ENCODE measurements at regions not wholly inside any gene's neighbourhood (a gene's known extent, or its start where the extent isn't known, plus 50 kb on each side); places are given as distances from the start of the nearest gene placed in this dataset.
A peak's percentile ranks its signal among the peaks of the same experiment; 100 is the strongest.

DNA sequence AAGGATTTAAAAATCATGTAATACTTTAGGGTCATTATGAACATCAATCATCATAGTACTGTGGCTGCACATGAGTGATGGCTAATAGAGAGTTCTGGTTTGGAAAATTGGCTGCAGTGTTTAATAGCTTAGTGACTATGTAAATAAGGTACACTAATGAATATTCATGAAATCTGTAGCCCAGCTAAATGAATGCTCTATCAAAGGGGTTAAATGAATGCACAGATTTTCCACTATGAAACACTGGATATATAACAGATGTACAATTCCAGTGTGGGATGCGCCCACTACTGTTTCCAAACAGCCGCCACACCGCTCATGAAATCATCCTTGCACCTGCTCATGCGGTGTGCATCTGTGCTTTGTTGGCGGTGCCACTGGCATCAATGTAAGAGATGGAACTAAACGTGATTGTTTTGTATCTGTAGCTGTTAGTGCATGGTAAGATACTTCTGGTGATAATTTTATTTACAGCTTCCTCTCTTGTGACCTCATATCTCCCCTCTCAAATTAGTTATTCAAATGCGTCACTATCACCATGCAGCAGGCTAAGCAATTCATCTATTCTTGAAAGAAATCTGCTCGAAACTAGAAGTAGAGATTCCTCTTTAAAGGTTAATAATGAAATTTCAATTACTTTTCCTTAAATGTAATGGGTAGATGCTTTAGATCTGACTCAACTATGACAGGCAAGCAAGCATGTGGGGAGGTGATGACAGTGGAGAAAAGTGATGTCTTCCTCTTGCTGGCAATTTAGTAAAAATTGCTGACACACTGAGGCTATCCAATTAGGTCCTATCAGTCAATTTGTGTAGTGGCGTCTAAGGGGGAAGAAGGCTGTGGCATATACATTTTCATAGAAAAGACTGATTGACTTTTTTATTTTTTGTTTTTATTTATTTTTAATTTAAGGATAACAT lies 433.6 kb downstream of the AEBP2 start:
- peak; percentile 30; the same call in 1 of the 3 replicates for ATAC-seq
- no peak for TF ChIP-seq BACH2 (CRISPR knock-in tag; IDR thresholded peaks at IDR 0.05; ENCODE audit: borderline replicate concordance)
- no peak for TF ChIP-seq RARB (CRISPR knock-in tag; IDR thresholded peaks at IDR 0.05)
- TF ChIP-seq PPARA (CRISPR knock-in tag; IDR thresholded peaks at IDR 0.05; ENCODE audit: borderline replicate concordance), result no peak
- no peak for TF ChIP-seq TCF4 (CRISPR knock-in tag; IDR thresholded peaks at IDR 0.05; ENCODE audit: borderline replicate concordance)
- TF ChIP-seq, protein P1, sequence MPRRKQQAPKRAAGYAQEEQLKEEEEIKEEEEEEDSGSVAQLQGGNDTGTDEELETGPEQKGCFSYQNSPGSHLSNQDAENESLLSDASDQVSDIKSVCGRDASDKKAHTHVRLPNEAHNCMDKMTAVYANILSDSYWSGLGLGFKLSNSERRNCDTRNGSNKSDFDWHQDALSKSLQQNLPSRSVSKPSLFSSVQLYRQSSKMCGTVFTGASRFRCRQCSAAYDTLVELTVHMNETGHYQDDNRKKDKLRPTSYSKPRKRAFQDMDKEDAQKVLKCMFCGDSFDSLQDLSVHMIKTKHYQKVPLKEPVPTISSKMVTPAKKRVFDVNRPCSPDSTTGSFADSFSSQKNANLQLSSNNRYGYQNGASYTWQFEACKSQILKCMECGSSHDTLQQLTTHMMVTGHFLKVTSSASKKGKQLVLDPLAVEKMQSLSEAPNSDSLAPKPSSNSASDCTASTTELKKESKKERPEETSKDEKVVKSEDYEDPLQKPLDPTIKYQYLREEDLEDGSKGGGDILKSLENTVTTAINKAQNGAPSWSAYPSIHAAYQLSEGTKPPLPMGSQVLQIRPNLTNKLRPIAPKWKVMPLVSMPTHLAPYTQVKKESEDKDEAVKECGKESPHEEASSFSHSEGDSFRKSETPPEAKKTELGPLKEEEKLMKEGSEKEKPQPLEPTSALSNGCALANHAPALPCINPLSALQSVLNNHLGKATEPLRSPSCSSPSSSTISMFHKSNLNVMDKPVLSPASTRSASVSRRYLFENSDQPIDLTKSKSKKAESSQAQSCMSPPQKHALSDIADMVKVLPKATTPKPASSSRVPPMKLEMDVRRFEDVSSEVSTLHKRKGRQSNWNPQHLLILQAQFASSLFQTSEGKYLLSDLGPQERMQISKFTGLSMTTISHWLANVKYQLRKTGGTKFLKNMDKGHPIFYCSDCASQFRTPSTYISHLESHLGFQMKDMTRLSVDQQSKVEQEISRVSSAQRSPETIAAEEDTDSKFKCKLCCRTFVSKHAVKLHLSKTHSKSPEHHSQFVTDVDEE (CRISPR knock-in tag; IDR thresholded peaks at IDR 0.05), result no peak
- no peak for TF ChIP-seq ZNF8 (CRISPR knock-in tag; IDR thresholded peaks at IDR 0.05)
- no peak for TF ChIP-seq ZFP3 (CRISPR knock-in tag; IDR thresholded peaks at IDR 0.05)
- no peak for TF ChIP-seq CSDC2 (CRISPR knock-in tag; IDR thresholded peaks at IDR 0.05)
- TF ChIP-seq ESRRG (CRISPR knock-in tag; IDR thresholded peaks at IDR 0.05), result no peak
- TF ChIP-seq ISL1 (CRISPR knock-in tag; IDR thresholded peaks at IDR 0.05), result no peak
- no peak for TF ChIP-seq TOX (CRISPR knock-in tag; IDR thresholded peaks at IDR 0.05; ENCODE audit: borderline replicate concordance)
- TF ChIP-seq ZC3H10 (CRISPR knock-in tag; IDR thresholded peaks at IDR 0.05), result no peak; the same call in 1 of the 2 replicates
- TF ChIP-seq, protein P2, sequence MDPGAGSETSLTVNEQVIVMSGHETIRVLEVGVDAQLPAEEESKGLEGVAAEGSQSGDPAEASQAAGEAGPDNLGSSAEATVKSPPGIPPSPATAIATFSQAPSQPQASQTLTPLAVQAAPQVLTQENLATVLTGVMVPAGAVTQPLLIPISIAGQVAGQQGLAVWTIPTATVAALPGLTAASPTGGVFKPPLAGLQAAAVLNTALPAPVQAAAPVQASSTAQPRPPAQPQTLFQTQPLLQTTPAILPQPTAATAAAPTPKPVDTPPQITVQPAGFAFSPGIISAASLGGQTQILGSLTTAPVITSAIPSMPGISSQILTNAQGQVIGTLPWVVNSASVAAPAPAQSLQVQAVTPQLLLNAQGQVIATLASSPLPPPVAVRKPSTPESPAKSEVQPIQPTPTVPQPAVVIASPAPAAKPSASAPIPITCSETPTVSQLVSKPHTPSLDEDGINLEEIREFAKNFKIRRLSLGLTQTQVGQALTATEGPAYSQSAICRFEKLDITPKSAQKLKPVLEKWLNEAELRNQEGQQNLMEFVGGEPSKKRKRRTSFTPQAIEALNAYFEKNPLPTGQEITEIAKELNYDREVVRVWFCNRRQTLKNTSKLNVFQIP (CRISPR knock-in tag; IDR thresholded peaks at IDR 0.05; ENCODE audit: borderline replicate concordance, low read depth), result no peak
- TF ChIP-seq OSR1 (CRISPR knock-in tag; IDR thresholded peaks at IDR 0.05), result no peak
- no peak for TF ChIP-seq ARNTL (CRISPR knock-in tag; IDR thresholded peaks at IDR 0.05; ENCODE audit: borderline replicate concordance, low read depth)
- TF ChIP-seq, protein P3, sequence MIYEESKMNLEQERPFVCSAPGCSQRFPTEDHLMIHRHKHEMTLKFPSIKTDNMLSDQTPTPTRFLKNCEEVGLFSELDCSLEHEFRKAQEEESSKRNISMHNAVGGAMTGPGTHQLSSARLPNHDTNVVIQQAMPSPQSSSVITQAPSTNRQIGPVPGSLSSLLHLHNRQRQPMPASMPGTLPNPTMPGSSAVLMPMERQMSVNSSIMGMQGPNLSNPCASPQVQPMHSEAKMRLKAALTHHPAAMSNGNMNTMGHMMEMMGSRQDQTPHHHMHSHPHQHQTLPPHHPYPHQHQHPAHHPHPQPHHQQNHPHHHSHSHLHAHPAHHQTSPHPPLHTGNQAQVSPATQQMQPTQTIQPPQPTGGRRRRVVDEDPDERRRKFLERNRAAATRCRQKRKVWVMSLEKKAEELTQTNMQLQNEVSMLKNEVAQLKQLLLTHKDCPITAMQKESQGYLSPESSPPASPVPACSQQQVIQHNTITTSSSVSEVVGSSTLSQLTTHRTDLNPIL (CRISPR knock-in tag; IDR thresholded peaks at IDR 0.05; ENCODE audit: low read depth), result no peak
- TF ChIP-seq ZNF565 (CRISPR knock-in tag; conservative IDR thresholded peaks at IDR 0.05; ENCODE audit: low read depth), result no peak
- TF ChIP-seq, protein P4, sequence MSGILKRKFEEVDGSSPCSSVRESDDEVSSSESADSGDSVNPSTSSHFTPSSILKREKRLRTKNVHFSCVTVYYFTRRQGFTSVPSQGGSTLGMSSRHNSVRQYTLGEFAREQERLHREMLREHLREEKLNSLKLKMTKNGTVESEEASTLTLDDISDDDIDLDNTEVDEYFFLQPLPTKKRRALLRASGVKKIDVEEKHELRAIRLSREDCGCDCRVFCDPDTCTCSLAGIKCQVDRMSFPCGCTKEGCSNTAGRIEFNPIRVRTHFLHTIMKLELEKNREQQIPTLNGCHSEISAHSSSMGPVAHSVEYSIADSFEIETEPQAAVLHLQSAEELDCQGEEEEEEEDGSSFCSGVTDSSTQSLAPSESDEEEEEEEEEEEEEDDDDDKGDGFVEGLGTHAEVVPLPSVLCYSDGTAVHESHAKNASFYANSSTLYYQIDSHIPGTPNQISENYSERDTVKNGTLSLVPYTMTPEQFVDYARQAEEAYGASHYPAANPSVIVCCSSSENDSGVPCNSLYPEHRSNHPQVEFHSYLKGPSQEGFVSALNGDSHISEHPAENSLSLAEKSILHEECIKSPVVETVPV (CRISPR knock-in tag; IDR thresholded peaks at IDR 0.05), result no peak

DNA sequence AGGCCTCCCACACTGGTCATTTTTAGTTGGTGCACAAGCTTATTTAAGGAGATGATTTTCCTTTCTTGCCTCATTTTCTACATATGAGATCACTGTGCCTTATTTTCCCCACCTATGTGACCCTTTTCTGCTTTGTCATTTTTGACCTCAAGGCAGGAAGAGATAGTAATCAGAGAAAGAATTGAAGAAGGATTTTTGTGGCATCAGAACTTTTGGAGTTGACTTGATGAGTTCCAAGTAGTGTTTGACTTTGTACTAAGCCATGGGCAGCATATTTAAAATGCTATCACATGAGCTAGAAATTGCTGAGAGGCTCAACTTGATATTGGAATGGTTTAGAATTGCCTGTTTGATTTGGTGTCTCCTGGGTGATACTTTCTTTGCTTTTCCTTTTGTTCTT lies 440.8 kb downstream of the AEBP2 start:
- TF ChIP-seq, protein P4 (CRISPR knock-in tag; IDR thresholded peaks at IDR 0.05), result no peak
- TF ChIP-seq ZFP30 (CRISPR knock-in tag; IDR thresholded peaks at IDR 0.05), result no peak
- TF ChIP-seq, protein P1 (CRISPR knock-in tag; IDR thresholded peaks at IDR 0.05), result no peak
- TF ChIP-seq ZC3H10 (CRISPR knock-in tag; IDR thresholded peaks at IDR 0.05), result no peak
- TF ChIP-seq, protein P3 (CRISPR knock-in tag; IDR thresholded peaks at IDR 0.05; ENCODE audit: low read depth), result no peak
- no peak for TF ChIP-seq RARB (CRISPR knock-in tag; IDR thresholded peaks at IDR 0.05)
- no peak for TF ChIP-seq BACH2 (CRISPR knock-in tag; IDR thresholded peaks at IDR 0.05; ENCODE audit: borderline replicate concordance)
- TF ChIP-seq, protein P5, sequence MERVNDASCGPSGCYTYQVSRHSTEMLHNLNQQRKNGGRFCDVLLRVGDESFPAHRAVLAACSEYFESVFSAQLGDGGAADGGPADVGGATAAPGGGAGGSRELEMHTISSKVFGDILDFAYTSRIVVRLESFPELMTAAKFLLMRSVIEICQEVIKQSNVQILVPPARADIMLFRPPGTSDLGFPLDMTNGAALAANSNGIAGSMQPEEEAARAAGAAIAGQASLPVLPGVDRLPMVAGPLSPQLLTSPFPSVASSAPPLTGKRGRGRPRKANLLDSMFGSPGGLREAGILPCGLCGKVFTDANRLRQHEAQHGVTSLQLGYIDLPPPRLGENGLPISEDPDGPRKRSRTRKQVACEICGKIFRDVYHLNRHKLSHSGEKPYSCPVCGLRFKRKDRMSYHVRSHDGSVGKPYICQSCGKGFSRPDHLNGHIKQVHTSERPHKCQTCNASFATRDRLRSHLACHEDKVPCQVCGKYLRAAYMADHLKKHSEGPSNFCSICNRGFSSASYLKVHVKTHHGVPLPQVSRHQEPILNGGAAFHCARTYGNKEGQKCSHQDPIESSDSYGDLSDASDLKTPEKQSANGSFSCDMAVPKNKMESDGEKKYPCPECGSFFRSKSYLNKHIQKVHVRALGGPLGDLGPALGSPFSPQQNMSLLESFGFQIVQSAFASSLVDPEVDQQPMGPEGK (CRISPR knock-in tag; IDR thresholded peaks at IDR 0.05; ENCODE audit: borderline replicate concordance), result no peak
- TF ChIP-seq ZNF8 (CRISPR knock-in tag; IDR thresholded peaks at IDR 0.05), result no peak
- TF ChIP-seq ZFP3 (CRISPR knock-in tag; IDR thresholded peaks at IDR 0.05), result no peak
- TF ChIP-seq CSDC2 (CRISPR knock-in tag; IDR thresholded peaks at IDR 0.05), result no peak
- TF ChIP-seq TCF4 (CRISPR knock-in tag; IDR thresholded peaks at IDR 0.05; ENCODE audit: borderline replicate concordance), result no peak
- no peak for TF ChIP-seq ESRRG (CRISPR knock-in tag; IDR thresholded peaks at IDR 0.05)
- TF ChIP-seq ISL1 (CRISPR knock-in tag; IDR thresholded peaks at IDR 0.05), result no peak
- TF ChIP-seq ZNF565 (CRISPR knock-in tag; conservative IDR thresholded peaks at IDR 0.05; ENCODE audit: low read depth), result no peak
- no peak for TF ChIP-seq OSR1 (CRISPR knock-in tag; IDR thresholded peaks at IDR 0.05)
- no peak for TF ChIP-seq ARNTL (CRISPR knock-in tag; IDR thresholded peaks at IDR 0.05; ENCODE audit: borderline replicate concordance, low read depth)
- TF ChIP-seq PPARA (CRISPR knock-in tag; IDR thresholded peaks at IDR 0.05; ENCODE audit: borderline replicate concordance), result no peak
- ATAC-seq, result no peak

Data from SK-N-SH treated with all-trans-retinoic acid at 6 μM for 48 hours (cell line).